Endodermal cell (in vitro differentiated cells): ENCODE measurements at regions not wholly inside any gene's neighbourhood (a gene's known extent, or its start where the extent isn't known, plus 50 kb on each side); places are given as distances from the start of the nearest gene placed in this dataset.
"Not testable (repeated sequence)": the region's sequence is repeated elsewhere in the genome, so short reads cannot be mapped to it uniquely, and the experiment has no call there.

Experiments used
- DNase-seq: peaks from one replicate; pipeline ENCODE4 v3.0.0-alpha.2; 2017
- H3K27ac ChIP-seq: 2 replicates; pipeline ENCODE4 v1.5.1; 2013; ENCODE audit warnings: mild to moderate bottlenecking, low read depth, low read length, moderate library complexity
- H3K27me3 ChIP-seq: 2 replicates; pipeline ENCODE4 v1.6.1; 2013; ENCODE audit warnings: mild to moderate bottlenecking, low read length, moderate library complexity; ENCODE audit not compliant: insufficient read depth, control insufficient read depth, poor library complexity, severe bottlenecking
- H3K36me3 ChIP-seq: 2 replicates; pipeline ENCODE4 v1.7.0; 2013; ENCODE audit warnings: mild to moderate bottlenecking, low read length, moderate library complexity; ENCODE audit not compliant: control insufficient read depth, insufficient read depth
- H3K4me1 ChIP-seq: one replicate; pipeline ENCODE4 v1.7.0; 2013; ENCODE audit warnings: low read length; ENCODE audit not compliant: control insufficient read depth, insufficient read depth
- H3K4me3 ChIP-seq: 2 replicates; pipeline ENCODE4 v1.5.1; 2013; ENCODE audit warnings: mild to moderate bottlenecking, low read length, moderate library complexity
- H3K9ac ChIP-seq: 2 replicates; pipeline ENCODE4 v1.6.1; 2013; ENCODE audit warnings: mild to moderate bottlenecking, low read length, moderate library complexity; ENCODE audit not compliant: poor library complexity, severe bottlenecking; ENCODE audit errors: extremely low read depth
- H3K9me3 ChIP-seq: 2 replicates; pipeline ENCODE4 v1.6.1; 2013; ENCODE audit warnings: mild to moderate bottlenecking, low read length, moderate library complexity; ENCODE audit not compliant: control insufficient read depth
- H3K27ac Mint-ChIP-seq: 2 replicates; pipeline ENCODE4 v1.8.0; 2020; ENCODE audit warnings: mixed read lengths
- H3K27me3 Mint-ChIP-seq: 2 replicates; pipeline ENCODE4 v1.8.0; 2021; ENCODE audit warnings: mild to moderate bottlenecking, mixed read lengths; ENCODE audit not compliant: insufficient read depth
- H3K36me3 Mint-ChIP-seq: 2 replicates; pipeline ENCODE4 v1.8.0; 2020; ENCODE audit warnings: low read depth, mixed read lengths
- H3K4me1 Mint-ChIP-seq: 2 replicates; pipeline ENCODE4 v1.8.0; 2020; ENCODE audit warnings: mixed read lengths
- H3K4me3 Mint-ChIP-seq: 2 replicates; pipeline ENCODE4 v1.8.0; 2020; ENCODE audit warnings: mild to moderate bottlenecking, moderate library complexity, mixed read lengths
- H3K9me3 Mint-ChIP-seq: 2 replicates; pipeline ENCODE4 v1.8.0; 2020; ENCODE audit warnings: mild to moderate bottlenecking, mixed read lengths
- CTCF ChIP-seq: fragments of 200-600 bp; sonication (generic); conservative IDR thresholded peaks from 2 replicates; pipeline ENCODE4 v1.5.0; 2021; ENCODE audit warnings: antibody characterized with exemption, mild to moderate bottlenecking
- WGBS, 2 experiments: methylation state at CpG; one replicate each; pipeline versions ENCODE4 v1.1.5 to v1.1.7; 2013; ENCODE audit warnings: missing lambda C conversion rate in 2 of 2, mixed read lengths in 1 of 2; ENCODE audit not compliant: insufficient coverage in 1 of 2, insufficient read length in 1 of 2; 5-methylcytosine and 5-hydroxymethylcytosine counted together

- no peak for DNase-seq
- no peak overlapping the region for H3K4me3 ChIP-seq
- peaks cover 59% of the 10 kb centered on the region for H3K9me3 Mint-ChIP-seq
- H3K27ac ChIP-seq: no peak overlapping the region
- H3K4me3 Mint-ChIP-seq: no peak overlapping the region
- no peak overlapping the region for H3K9ac ChIP-seq
- H3K4me1 ChIP-seq: no peaks in the 10 kb centered on the region
- H3K27ac Mint-ChIP-seq: no peak overlapping the region
- no peaks in the 10 kb centered on the region for H3K4me1 Mint-ChIP-seq
- H3K9me3 ChIP-seq: no peaks in the 10 kb centered on the region
- no peaks in the 10 kb centered on the region for H3K27me3 ChIP-seq
- no peaks in the 10 kb centered on the region for H3K36me3 ChIP-seq
- H3K27me3 Mint-ChIP-seq: no peaks in the 10 kb centered on the region
- no peak for TF ChIP-seq CTCF
- H3K36me3 Mint-ChIP-seq: no peaks in the 10 kb centered on the region
- 95 to 100% methylated on average over 1 to 4 of the region's 4 CpGs for WGBS, 2 experiments
Observed at GRCh38 chrX:25897758-25898157, 240.4 kb upstream of the MAGEB18 start.

GRCh38 chrX:25905728-25906127 is 232.4 kb upstream of the MAGEB18 start:
- not testable (repeated sequence) for H3K9ac ChIP-seq, H3K27me3 ChIP-seq, H3K4me1 Mint-ChIP-seq, H3K4me3 ChIP-seq, H3K4me3 Mint-ChIP-seq, H3K27ac ChIP-seq, H3K27ac Mint-ChIP-seq, DNase-seq, H3K9me3 ChIP-seq, H3K36me3 ChIP-seq, H3K4me1 ChIP-seq, H3K27me3 Mint-ChIP-seq, H3K36me3 Mint-ChIP-seq
- WGBS, 2 experiments: 91% methylated on average over 7 of the region's 30 CpGs; no CpG with 5 or more reads in 1 of the 2 experiments
- peaks cover 59% of the 10 kb centered on the region for H3K9me3 Mint-ChIP-seq

- Histone ChIP-seq H3K36me3 (no peaks in the 10 kb centered on the region), H3K9me3 (no peaks in the 10 kb centered on the region), H3K4me3 (no peak overlapping the region), H3K27me3 (no peaks in the 10 kb centered on the region), H3K9ac (no peak overlapping the region), H3K27ac (no peak overlapping the region), H3K4me1 (no peaks in the 10 kb centered on the region)
- Mint-ChIP-seq H3K27ac (no peak overlapping the region), H3K4me1 (no peaks in the 10 kb centered on the region), H3K9me3 (peaks cover 18% of the 10 kb centered on the region), H3K4me3 (no peak overlapping the region), H3K36me3 (no peaks in the 10 kb centered on the region), H3K27me3 (no peaks in the 10 kb centered on the region)
- no peak for DNase-seq
- WGBS, 2 experiments: no CpG with 5 or more reads among the region's 3 CpGs
- TF ChIP-seq CTCF: no peak
Observed at GRCh38 chrX:25925946-25926345, 212.2 kb upstream of the MAGEB18 start.

- Histone ChIP-seq H3K27me3 (no peaks in the 10 kb centered on the region), H3K27ac (no peak overlapping the region), H3K36me3 (no peaks in the 10 kb centered on the region), H3K9me3 (no peaks in the 10 kb centered on the region), H3K4me1 (no peaks in the 10 kb centered on the region), H3K4me3 (no peak overlapping the region), H3K9ac (no peak overlapping the region)
- Mint-ChIP-seq H3K27ac (no peak overlapping the region), H3K9me3 (peaks cover 22% of the 10 kb centered on the region), H3K36me3 (no peaks in the 10 kb centered on the region), H3K27me3 (no peaks in the 10 kb centered on the region), H3K4me3 (no peak overlapping the region), H3K4me1 (no peaks in the 10 kb centered on the region)
- 88% methylated on average over 5 of the region's 5 CpGs; no CpG with 5 or more reads in 1 of the 2 experiments for WGBS, 2 experiments
- no peak for TF ChIP-seq CTCF
- no peak for DNase-seq
Observed at GRCh38 chrX:25928316-25928715, 209.8 kb upstream of the MAGEB18 start.
